ENCODE measurements at regions not wholly inside any gene's neighbourhood (a gene's known extent, or its start where the extent isn't known, plus 50 kb on each side); places are given as distances from the start of the nearest gene placed in this dataset.

DNA sequence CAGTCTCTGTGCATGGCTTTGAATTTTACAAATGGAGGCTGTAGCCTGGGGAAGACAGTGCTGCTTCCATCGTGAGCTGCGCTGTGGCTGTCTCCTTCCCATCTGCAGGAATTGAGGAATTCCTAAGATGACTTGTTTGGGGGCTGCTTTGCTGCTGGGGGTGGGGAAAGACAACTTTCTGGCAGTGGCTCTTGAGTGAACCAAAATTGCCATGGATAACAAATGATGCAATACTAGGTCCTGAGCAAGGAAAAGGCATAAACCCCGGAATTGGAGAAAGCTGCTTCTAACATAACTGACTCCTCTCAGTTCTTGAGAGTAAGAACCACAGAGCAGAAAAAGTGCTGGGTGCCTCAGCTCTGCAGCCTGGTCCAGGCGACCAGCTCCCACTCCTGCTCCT lies 245.0 kb upstream of the RPL38 start:
- Mint-ChIP-seq H3K9me3 (peaks cover 20% of the 10 kb centered on the region), H3K4me3 (no peak overlapping the region), H3K4me1 (no peaks in the 10 kb centered on the region), H3K36me3 (no peaks in the 10 kb centered on the region), H3K27ac (no peak overlapping the region), H3K27me3 (ENCODE audit: low read depth) (peaks cover 23% of the 10 kb centered on the region)
- DNase-seq (ENCODE audit: low spot score in 2 of 2, unreplicated experiment in 2 of 2): no peak
- TF ChIP-seq, protein P1, sequence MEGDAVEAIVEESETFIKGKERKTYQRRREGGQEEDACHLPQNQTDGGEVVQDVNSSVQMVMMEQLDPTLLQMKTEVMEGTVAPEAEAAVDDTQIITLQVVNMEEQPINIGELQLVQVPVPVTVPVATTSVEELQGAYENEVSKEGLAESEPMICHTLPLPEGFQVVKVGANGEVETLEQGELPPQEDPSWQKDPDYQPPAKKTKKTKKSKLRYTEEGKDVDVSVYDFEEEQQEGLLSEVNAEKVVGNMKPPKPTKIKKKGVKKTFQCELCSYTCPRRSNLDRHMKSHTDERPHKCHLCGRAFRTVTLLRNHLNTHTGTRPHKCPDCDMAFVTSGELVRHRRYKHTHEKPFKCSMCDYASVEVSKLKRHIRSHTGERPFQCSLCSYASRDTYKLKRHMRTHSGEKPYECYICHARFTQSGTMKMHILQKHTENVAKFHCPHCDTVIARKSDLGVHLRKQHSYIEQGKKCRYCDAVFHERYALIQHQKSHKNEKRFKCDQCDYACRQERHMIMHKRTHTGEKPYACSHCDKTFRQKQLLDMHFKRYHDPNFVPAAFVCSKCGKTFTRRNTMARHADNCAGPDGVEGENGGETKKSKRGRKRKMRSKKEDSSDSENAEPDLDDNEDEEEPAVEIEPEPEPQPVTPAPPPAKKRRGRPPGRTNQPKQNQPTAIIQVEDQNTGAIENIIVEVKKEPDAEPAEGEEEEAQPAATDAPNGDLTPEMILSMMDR (IDR thresholded peaks at IDR 0.05; ENCODE audit: unreplicated experiment): no peak

DNA sequence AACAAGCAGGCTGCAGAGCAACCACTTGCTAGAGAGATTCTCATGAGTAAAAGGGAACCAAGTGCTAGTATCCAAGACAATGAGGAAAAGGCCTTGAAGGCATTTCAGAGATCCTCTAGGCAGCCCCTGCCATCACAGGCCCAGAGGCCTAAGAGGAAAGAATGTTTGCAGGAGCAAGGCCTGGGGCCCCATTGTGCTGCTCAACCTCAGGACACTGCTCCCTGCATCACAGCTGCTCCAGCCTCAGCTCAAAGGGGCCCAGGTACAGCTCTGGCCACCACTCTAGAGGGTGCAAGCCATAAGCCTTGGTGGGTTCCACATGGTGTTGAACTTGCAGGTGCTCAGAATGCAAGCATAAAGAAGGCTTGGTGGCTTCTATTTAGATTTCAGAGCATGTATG lies 243.0 kb upstream of the RPL38 start:
- no peak overlapping the region for H3K4me3 Mint-ChIP-seq
- no peak overlapping the region for H3K27ac Mint-ChIP-seq
- H3K27me3 Mint-ChIP-seq (ENCODE audit: low read depth): peaks cover 29% of the 10 kb centered on the region
- TF ChIP-seq, protein P1 (IDR thresholded peaks at IDR 0.05; ENCODE audit: unreplicated experiment): no peak
- DNase-seq (ENCODE audit: low spot score in 2 of 2, unreplicated experiment in 2 of 2): no peak
- no peaks in the 10 kb centered on the region for H3K4me1 Mint-ChIP-seq
- peaks cover 31% of the 10 kb centered on the region for H3K9me3 Mint-ChIP-seq
- no peaks in the 10 kb centered on the region for H3K36me3 Mint-ChIP-seq

DNA sequence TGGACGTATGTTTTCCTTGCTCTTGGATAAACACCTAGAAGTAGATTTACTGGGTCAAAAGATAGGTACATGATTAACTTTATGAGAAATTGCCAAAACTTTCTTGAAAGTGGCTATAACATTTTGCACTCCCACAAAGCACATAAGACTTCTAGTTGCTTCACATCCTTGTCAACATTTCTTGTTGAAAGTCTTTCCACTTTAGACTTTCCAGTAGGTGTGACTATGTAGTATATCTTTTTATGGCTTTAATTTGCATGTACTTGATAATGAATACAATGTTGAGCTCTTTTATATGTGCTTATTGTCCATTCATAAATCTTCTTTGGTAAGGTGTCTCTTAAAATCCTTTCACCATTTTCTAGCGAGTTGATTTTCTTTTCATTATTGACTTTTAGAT lies 241.2 kb upstream of the RPL38 start:
- no peak for DNase-seq (ENCODE audit: low spot score in 2 of 2, unreplicated experiment in 2 of 2)
- Mint-ChIP-seq H3K36me3 (no peaks in the 10 kb centered on the region), H3K4me1 (no peaks in the 10 kb centered on the region), H3K4me3 (no peak overlapping the region), H3K27me3 (ENCODE audit: low read depth) (peaks cover 42% of the 10 kb centered on the region), H3K9me3 (peaks cover 32% of the 10 kb centered on the region), H3K27ac (no peak overlapping the region)
- TF ChIP-seq, protein P1 (IDR thresholded peaks at IDR 0.05; ENCODE audit: unreplicated experiment): no peak

DNA sequence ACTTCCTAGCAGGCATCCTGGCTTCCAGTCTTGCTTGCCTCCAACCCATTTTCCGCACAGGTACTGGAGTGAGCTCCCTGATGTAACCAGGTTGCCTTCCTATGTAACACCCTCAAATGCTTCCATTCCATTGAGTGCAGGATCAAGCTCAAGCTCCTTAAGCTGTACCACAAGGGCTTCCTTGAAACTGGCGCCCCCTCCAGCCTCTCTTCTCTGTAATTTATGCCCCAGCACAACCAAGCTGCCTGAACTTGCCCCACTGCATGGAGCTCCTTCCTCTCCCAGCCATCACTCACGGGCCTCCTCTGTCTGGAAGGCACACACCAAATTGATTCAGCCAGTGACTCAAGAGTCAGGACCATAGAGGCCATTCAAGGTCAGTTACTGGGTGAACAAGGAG lies 234.8 kb upstream of the RPL38 start:
- no peak overlapping the region for H3K27ac Mint-ChIP-seq
- peaks cover 12% of the 10 kb centered on the region for H3K9me3 Mint-ChIP-seq
- H3K4me1 Mint-ChIP-seq: no peaks in the 10 kb centered on the region
- TF ChIP-seq, protein P1 (IDR thresholded peaks at IDR 0.05; ENCODE audit: unreplicated experiment): no peak
- no peaks in the 10 kb centered on the region for H3K36me3 Mint-ChIP-seq
- peaks cover 74% of the 10 kb centered on the region for H3K27me3 Mint-ChIP-seq (ENCODE audit: low read depth)
- no peak for DNase-seq (ENCODE audit: low spot score in 2 of 2, unreplicated experiment in 2 of 2)
- H3K4me3 Mint-ChIP-seq: no peak overlapping the region

DNA sequence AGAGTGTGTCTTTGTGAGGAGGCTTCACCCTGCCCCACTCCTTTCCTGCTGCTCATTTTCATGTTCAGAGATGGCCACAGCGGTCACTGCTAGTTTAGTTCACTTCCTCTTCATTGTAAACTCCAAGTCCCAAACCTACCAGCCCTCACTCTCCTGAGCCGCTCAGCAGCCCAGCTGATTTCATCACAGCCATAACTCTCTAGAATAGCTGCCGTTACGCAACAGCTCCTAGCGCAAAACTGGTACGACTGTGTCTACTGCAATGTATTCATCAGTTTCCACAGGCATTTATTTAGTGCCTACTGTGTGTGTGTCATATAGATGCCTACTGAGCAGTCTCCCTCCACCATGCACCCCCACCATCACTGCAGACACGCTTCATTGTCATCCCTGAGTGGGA lies 233.5 kb upstream of the RPL38 start:
- peaks cover 1% of the 10 kb centered on the region for H3K4me1 Mint-ChIP-seq
- no peak for DNase-seq (ENCODE audit: low spot score in 2 of 2, unreplicated experiment in 2 of 2)
- no peak overlapping the region for H3K27ac Mint-ChIP-seq
- peaks cover 69% of the 10 kb centered on the region for H3K27me3 Mint-ChIP-seq (ENCODE audit: low read depth)
- no peaks in the 10 kb centered on the region for H3K36me3 Mint-ChIP-seq
- no peak overlapping the region for H3K4me3 Mint-ChIP-seq
- peaks cover 5% of the 10 kb centered on the region for H3K9me3 Mint-ChIP-seq
- TF ChIP-seq, protein P1 (IDR thresholded peaks at IDR 0.05; ENCODE audit: unreplicated experiment): no peak

DNA sequence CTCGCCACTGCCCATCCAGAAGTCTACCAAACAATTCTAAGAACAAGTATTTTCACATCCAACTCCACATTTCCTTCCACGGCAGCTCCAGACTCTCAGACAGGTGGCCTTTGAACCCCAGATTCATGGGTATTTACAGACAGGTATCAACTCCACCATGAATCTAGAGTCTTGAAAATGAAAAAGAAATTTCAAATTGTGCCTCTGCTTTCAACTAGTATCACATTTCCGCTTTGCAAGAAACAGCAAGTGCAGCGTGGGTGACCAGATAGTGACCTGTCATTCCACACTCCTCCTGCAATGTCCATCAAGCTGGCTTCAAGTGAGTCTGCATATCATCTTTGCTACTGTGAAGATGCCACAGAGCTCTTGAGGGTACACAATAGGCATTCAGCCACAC lies 232.4 kb upstream of the RPL38 start:
- peaks cover 61% of the 10 kb centered on the region for H3K27me3 Mint-ChIP-seq (ENCODE audit: low read depth)
- H3K27ac Mint-ChIP-seq: no peak overlapping the region
- no peak for DNase-seq (ENCODE audit: low spot score in 2 of 2, unreplicated experiment in 2 of 2)
- H3K4me1 Mint-ChIP-seq: peaks cover 1% of the 10 kb centered on the region
- TF ChIP-seq, protein P1 (IDR thresholded peaks at IDR 0.05; ENCODE audit: unreplicated experiment): no peak
- no peaks in the 10 kb centered on the region for H3K9me3 Mint-ChIP-seq
- no peaks in the 10 kb centered on the region for H3K36me3 Mint-ChIP-seq
- H3K4me3 Mint-ChIP-seq: no peak overlapping the region
